ENCODE measurements at regions not wholly inside any gene's neighbourhood (a gene's known extent, or its start where the extent isn't known, plus 50 kb on each side); places are given as distances from the start of the nearest gene placed in this dataset.

GRCh38 chr4:14865804-14866203, 136.5 kb upstream of the CPEB2 start:
- no peaks in the 10 kb centered on the region; the same call in 1 of the 2 replicates for H3K27me3 ChIP-seq (ENCODE audit: insufficient read depth, low read length)
- no peak overlapping the region for H3K18ac ChIP-seq (ENCODE audit: insufficient read length, low read depth, low read length)
- no peak overlapping the region for H3K4me2 ChIP-seq (ENCODE audit: insufficient read depth, insufficient read length, low read length)
- H3K9me3 Mint-ChIP-seq, result no peaks in the 10 kb centered on the region
- no peak overlapping the region for H2AK5ac ChIP-seq (ENCODE audit: insufficient read length, low read length)
- H3K79me1 ChIP-seq (ENCODE audit: insufficient read depth, low read depth, low read length, poor library complexity, severe bottlenecking), result no peaks in the 10 kb centered on the region
- no peak overlapping the region for H2BK12ac ChIP-seq (ENCODE audit: insufficient read length, low read depth, low read length)
- H2BK5ac ChIP-seq (ENCODE audit: insufficient read length, low read length), result no peak overlapping the region
- no peak overlapping the region for H4K5ac ChIP-seq (ENCODE audit: insufficient read length, low read depth, low read length)
- H3K4me1 ChIP-seq (ENCODE audit: insufficient read depth, low read length), result no peaks in the 10 kb centered on the region
- H3K4me1 Mint-ChIP-seq, result peaks cover 9 to 20% of the 10 kb centered on the region in 2 experiments
- no peak overlapping the region for H2AFZ ChIP-seq (ENCODE audit: low read length)
- no peaks in the 10 kb centered on the region for H3K23me2 ChIP-seq (ENCODE audit: insufficient read length, low read depth, low read length, poor library complexity, severe bottlenecking)
- no peak overlapping the region for H3K14ac ChIP-seq (ENCODE audit: insufficient read depth, low read length)
- no peak for DNase-seq
- no peaks in the 10 kb centered on the region for H3K79me2 ChIP-seq (ENCODE audit: insufficient read depth, low read length)
- no peak overlapping the region for H3K27ac Mint-ChIP-seq
- no peak overlapping the region for H4K91ac ChIP-seq (ENCODE audit: insufficient read length, low read depth, low read length)
- no peak overlapping the region for H3K27ac ChIP-seq (ENCODE audit: insufficient read length, low read depth, low read length)
- no peak overlapping the region for H3K56ac ChIP-seq (ENCODE audit: insufficient read length, low read depth, low read length)
- H2BK15ac ChIP-seq (ENCODE audit: low read depth, low read length), result no peak overlapping the region
- no peak for TF ChIP-seq CTCF (conservative IDR thresholded peaks at IDR 0.05)
- no peak overlapping the region for H3K4ac ChIP-seq (ENCODE audit: low read depth, low read length)
- no peaks in the 10 kb centered on the region for H4K20me1 ChIP-seq (ENCODE audit: control insufficient read depth, insufficient read depth, insufficient read length)
- H3K4me3 Mint-ChIP-seq, result no peak overlapping the region
- no peaks in the 10 kb centered on the region for H3K36me3 Mint-ChIP-seq (ENCODE audit: insufficient read depth in 1 of 3, low read depth in 3 of 3)
- no peak overlapping the region for H2BK20ac ChIP-seq (ENCODE audit: low read depth, low read length, poor library complexity, severe bottlenecking)
- no peak overlapping the region for H4K8ac ChIP-seq (replicated peaks; ENCODE audit: insufficient read length, low read depth, low read length)
- no peak overlapping the region for H3T11ph ChIP-seq (ENCODE audit: low read length)
- H2BK120ac ChIP-seq (ENCODE audit: low read depth, low read length, poor library complexity, severe bottlenecking), result no peak overlapping the region
- no peak overlapping the region for H3K9ac ChIP-seq (ENCODE audit: extremely low read depth, insufficient read length, low read length)
- no peak overlapping the region for H3K23ac ChIP-seq (ENCODE audit: insufficient read length, low read depth, low read length)
- H3K9me3 ChIP-seq (ENCODE audit: control insufficient read depth, low read depth, low read length), result no peaks in the 10 kb centered on the region
- peaks cover 18% of the 10 kb centered on the region for H3K27me3 Mint-ChIP-seq (ENCODE audit: low read depth)

Data from H9 (cell line).